Endothelial cell of umbilical vein (primary cell): ENCODE measurements at regions not wholly inside any gene's neighbourhood (a gene's known extent, or its start where the extent isn't known, plus 50 kb on each side); places are given as distances from the start of the nearest gene placed in this dataset.

ENCODE experiments used
- BruUV-seq: library from RNA; stranded (reverse); fragments of 400-500 nt; replicated peaks from 2 replicates; lab custom pipeline; 2021; lab: Mats Ljungman, UMichigan
- CTCF ChIA-PET: fragments of 300-600, 350-600 bp; sonication (Branson Sonifier 250); formaldehyde crosslinking; loops from one replicate; lab custom pipeline; 2021; ENCODE audit warnings: antibody characterized with exemption, inconsistent platforms; lab: Charles Lee
- POLR2A ChIA-PET: fragments of 300-600, 350-600 bp; sonication (Branson Sonifier 250); formaldehyde crosslinking; loops from one replicate; lab custom pipeline; 2021; ENCODE audit warnings: antibody characterized with exemption, inconsistent platforms; lab: Charles Lee
- DNase-seq: peaks from one replicate; pipeline ENCODE4 v3.0.0-alpha.2; 2011; ENCODE audit warnings: low read depth, low spot score
- FAIRE-seq: peaks from 2 replicates; lab custom pipeline; 2011; peaks lifted over from hg19 to GRCh38; lab: Jason Lieb, UNC
- H2AFZ ChIP-seq: 2 replicates; pipeline ENCODE4 v1.6.0; 2012; ENCODE audit warnings: low read depth, low read length, control low read depth, inconsistent platforms
- H3K27ac ChIP-seq: 2 replicates; pipeline ENCODE4 v1.5.1; 2011; ENCODE audit warnings: low read depth, mild to moderate bottlenecking, control low read depth, low read length, moderate library complexity; ENCODE audit not compliant: insufficient read depth
- H3K27me3 ChIP-seq, 2 experiments: 2 replicates each; pipeline versions ENCODE4 v1.6.0 to v1.6.1; 2011; ENCODE audit warnings: low read length in 2 of 2, mixed read lengths in 1 of 2; ENCODE audit not compliant: control insufficient read depth in 2 of 2, insufficient read depth in 2 of 2
- H3K36me3 ChIP-seq, 2 experiments: 2 replicates in 1 of 2; 3 replicates in 1 of 2; pipeline ENCODE4 v1.5.1; 2011; ENCODE audit warnings: low read length in 2 of 2, mild to moderate bottlenecking in 1 of 2, moderate library complexity in 1 of 2; ENCODE audit not compliant: control insufficient read depth in 2 of 2, insufficient read depth in 2 of 2; ENCODE audit errors: extremely low read depth in 1 of 2
- H3K4me1 ChIP-seq: 3 replicates; pipeline ENCODE4 v1.5.1; 2011; ENCODE audit warnings: mild to moderate bottlenecking, low read length; ENCODE audit not compliant: control insufficient read depth, insufficient read depth; ENCODE audit errors: extremely low read depth
- H3K4me2 ChIP-seq: 2 replicates; pipeline ENCODE4 v1.6.1; 2011; ENCODE audit warnings: low read length, control low read depth, mixed read lengths; ENCODE audit not compliant: insufficient read depth
- H3K4me3 ChIP-seq, 3 experiments: fragments of 200-600 bp in 1 of 3; sonication (generic), shearing (Covaris generic) in 1 of 3; replicated peaks in 1 of 3; 2 replicates each; pipeline ENCODE4 v1.5.1; 2011 to 2016; ENCODE audit warnings: control low read depth in 3 of 3, low read length in 3 of 3, mild to moderate bottlenecking in 2 of 3, inconsistent platforms in 1 of 3, low read depth in 1 of 3, moderate library complexity in 1 of 3; ENCODE audit not compliant: insufficient read depth in 1 of 3
- H3K79me2 ChIP-seq: 2 replicates; pipeline ENCODE4 v1.6.0; 2012; ENCODE audit warnings: low read length, inconsistent platforms; ENCODE audit not compliant: control insufficient read depth, insufficient read depth
- H3K9ac ChIP-seq: replicated peaks from 2 replicates; pipeline ENCODE3; 2011; ENCODE audit warnings: low read length, control low read depth; ENCODE audit not compliant: insufficient read depth; ENCODE audit errors: extremely low read depth
- H3K9me1 ChIP-seq: replicated peaks from 3 replicates; pipeline ENCODE4 v1.6.0; 2011; ENCODE audit warnings: mild to moderate bottlenecking, low read length; ENCODE audit not compliant: control insufficient read depth, insufficient read depth; ENCODE audit errors: extremely low read depth
- H3K9me3 ChIP-seq: replicated peaks from 2 replicates; pipeline ENCODE4 v1.5.1; 2012; ENCODE audit warnings: low read length, inconsistent platforms; ENCODE audit not compliant: control insufficient read depth, insufficient read depth
- H4K20me1 ChIP-seq: replicated peaks from 2 replicates; pipeline ENCODE3; 2011; ENCODE audit warnings: mild to moderate bottlenecking, low read length; ENCODE audit not compliant: control insufficient read depth, insufficient read depth; ENCODE audit errors: extremely low read depth
- CTCF ChIP-seq, 2 donors: IDR thresholded peaks; 1 replicate in 1 of 2; 2 replicates in 1 of 2; pipeline ENCODE4 v1.5.1; 2011; ENCODE audit warnings: low read length in 2 of 2, mild to moderate bottlenecking in 2 of 2, moderate library complexity in 2 of 2, control low read depth in 1 of 2, inconsistent platforms in 1 of 2, low read depth in 1 of 2; ENCODE audit not compliant: insufficient read depth in 1 of 2; ENCODE audit errors: extremely low read depth in 1 of 2
- EZH2 ChIP-seq: IDR thresholded peaks from 2 replicates; pipeline ENCODE4 v1.6.1; 2012; ENCODE audit warnings: borderline replicate concordance, low read depth, mild to moderate bottlenecking, moderate library complexity, low read length, inconsistent platforms; ENCODE audit not compliant: severe bottlenecking
- FOS ChIP-seq: IDR thresholded peaks from 2 replicates; pipeline ENCODE4 v1.6.1; 2011; ENCODE audit warnings: mild to moderate bottlenecking, low read length, moderate library complexity, borderline replicate concordance; ENCODE audit not compliant: insufficient read depth
- GATA2 ChIP-seq: IDR thresholded peaks from 2 replicates; pipeline ENCODE4 v1.7.0; 2011; ENCODE audit warnings: low read depth, mild to moderate bottlenecking, moderate library complexity, mixed read lengths, low read length; ENCODE audit not compliant: insufficient read length, insufficient read depth
- JUN ChIP-seq: IDR thresholded peaks from 2 replicates; pipeline ENCODE4 v1.6.1; 2011; ENCODE audit warnings: borderline replicate concordance, low read depth; ENCODE audit not compliant: insufficient read length, insufficient read depth
- MAX ChIP-seq: IDR thresholded peaks from 2 replicates; pipeline ENCODE4 v1.6.1; 2011; ENCODE audit not compliant: insufficient read depth, insufficient read length
- MYC ChIP-seq: IDR thresholded peaks from one replicate; pipeline ENCODE4 v1.6.1; 2011; ENCODE audit warnings: mild to moderate bottlenecking, low read depth, low read length
- POLR2A ChIP-seq: IDR thresholded peaks from 2 replicates; pipeline ENCODE4 v1.6.1; 2012; ENCODE audit warnings: low read depth, mild to moderate bottlenecking, control low read depth, low read length
- POLR2AphosphoS5 ChIP-seq: IDR thresholded peaks from 2 replicates; pipeline ENCODE4 v1.6.1; 2012; ENCODE audit warnings: low read depth, mild to moderate bottlenecking, control low read depth, low read length, moderate library complexity; ENCODE audit not compliant: insufficient read depth
- dilution Hi-C: fragments of 300-500 bp; cut with MboI; formaldehyde crosslinking; loops from one replicate; pipeline ENCODE4 v1.15.0; 2019; ENCODE audit warnings: low sequenced_read_pairs; ENCODE audit not compliant: extremely low pct_ligation_motif_present
- intact Hi-C: fragments of 100-400 bp; cut with micrococcal nuclease; formaldehyde crosslinking; loops from one replicate; pipeline ENCODE4 v1.10.0; 2022

GRCh38 chr3:88677298-88677697, 430.1 kb upstream of the EPHA3 start:
- Histone ChIP-seq H3K36me3 (no peaks in the 10 kb centered on the region), H3K9me3 (no peaks in the 10 kb centered on the region), H3K27ac (no peak overlapping the region), H3K9ac (no peak overlapping the region), H4K20me1 (no peaks in the 10 kb centered on the region), H3K9me1 (no peaks in the 10 kb centered on the region), H3K27me3 (no peaks in the 10 kb centered on the region), H3K4me3 (no peak overlapping the region), H3K4me2 (no peak overlapping the region), H3K79me2 (no peaks in the 10 kb centered on the region), H2AFZ (no peak overlapping the region), H3K4me1 (no peaks in the 10 kb centered on the region)
- TF ChIP-seq MYC = no peak
- no peak for TF ChIP-seq FOS
- TF ChIP-seq POLR2A = no peak
- TF ChIP-seq MAX = no peak
- TF ChIP-seq JUN = no peak
- TF ChIP-seq GATA2 = no peak
- TF ChIP-seq EZH2 = no peak
- no peak for TF ChIP-seq POLR2AphosphoS5
- no peak for TF ChIP-seq CTCF (IDR thresholded peaks at IDR 0.05; ENCODE audit: extremely low read depth in 1 of 2, insufficient read depth in 1 of 2, low read depth in 1 of 2, low read length in 2 of 2)
- DNase-seq (no peak), FAIRE-seq (no peak)
- dilution Hi-C loops (no loop called here), intact Hi-C loops (no loop called here)
- ChIA-PET POLR2A (no interaction called here), CTCF (no interaction called here)
- BruUV-seq = no TSS peak
